Vagina (tissue), 2 donors: ENCODE measurements at regions not wholly inside any gene's neighbourhood (a gene's known extent, or its start where the extent isn't known, plus 50 kb on each side); places are given as distances from the start of the nearest gene placed in this dataset.

Source experiments
- CTCF ChIP-seq, 3 experiments: fragments of 450-650 bp in 2 of 3; fragments of 200-600 bp in 1 of 3; sonication (generic) in 1 of 3; IDR thresholded peaks; one replicate each; pipeline ENCODE4 v1.5.1; 2017 to 2019; ENCODE audit warnings: antibody characterized with exemption in 3 of 3, mild to moderate bottlenecking in 2 of 3, moderate library complexity in 2 of 3
- POLR2AphosphoS5 ChIP-seq, 2 donors: sonication (generic); formaldehyde crosslinking; IDR thresholded peaks; one replicate each; pipeline ENCODE4 v1.9.0; 2017; ENCODE audit warnings: antibody characterized with exemption in 2 of 2, mild to moderate bottlenecking in 2 of 2, low read depth in 1 of 2; ENCODE audit not compliant: insufficient read depth in 1 of 2

GRCh38 chr4:45327544-45327943 lies 601.2 kb upstream of the GNPDA2 start:
- TF ChIP-seq CTCF (IDR thresholded peaks at IDR 0.05) (no peak), POLR2AphosphoS5 (IDR thresholded peaks at IDR 0.05; ENCODE audit: insufficient read depth in 1 of 2, low read depth in 1 of 2) (no peak)
